Stimulated activated CD4-positive, alpha-beta T cell treated with anti-CD3 and anti-CD28 coated beads, Interleukin-4, amount 100 ng/mL, for 4 hours (primary cell): ENCODE measurements at regions not wholly inside any gene's neighbourhood (a gene's known extent, or its start where the extent isn't known, plus 50 kb on each side); places are given as distances from the start of the nearest gene placed in this dataset.

Experiments
- DNase-seq, 2 experiments: peaks; one replicate each; pipeline ENCODE4 v3.0.0-alpha.2; 2020

DNA sequence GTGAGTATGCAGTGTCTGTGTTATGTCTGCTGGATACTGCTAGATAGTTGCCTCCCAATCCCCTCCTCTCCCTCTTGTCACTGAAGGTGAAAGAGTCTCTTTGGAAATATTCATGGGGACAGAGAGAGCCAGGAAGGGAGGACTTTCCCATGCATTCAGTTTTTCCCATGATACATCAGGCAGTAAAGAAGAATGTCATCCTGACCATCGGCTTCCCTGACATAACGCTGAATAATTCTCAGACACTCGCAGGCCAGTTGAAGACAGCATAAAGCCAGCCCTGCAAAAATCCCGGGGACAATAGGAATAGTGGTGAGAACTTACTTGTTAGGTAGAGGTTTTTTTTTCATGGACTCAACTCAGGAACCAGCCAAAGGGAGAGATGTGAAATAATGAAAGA lies 58.1 kb downstream of the KLF4 start:
- no peak for DNase-seq

DNA sequence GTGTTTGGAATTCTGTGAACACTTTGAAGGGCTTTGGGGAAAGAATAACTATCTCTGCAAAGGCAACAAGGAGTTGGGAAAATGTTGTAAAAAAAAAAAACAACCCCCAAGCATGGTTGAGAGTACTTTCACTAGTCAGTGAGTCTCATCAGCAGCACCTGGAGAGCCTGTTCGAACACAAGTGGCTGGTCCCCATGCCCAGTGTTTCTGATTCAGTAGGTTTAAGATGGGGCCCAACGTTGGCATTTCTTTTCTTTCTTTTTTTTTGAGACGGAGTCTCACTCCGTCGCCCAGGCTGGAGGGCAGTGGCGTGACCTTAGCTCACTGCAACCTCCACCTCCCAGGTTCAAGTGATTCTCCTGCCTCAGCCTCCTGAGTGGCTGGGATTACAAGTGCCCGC lies 59.5 kb downstream of the KLF4 start:
- DNase-seq: no peak

GRCh38 chr9:107426126-107426525 lies 63.4 kb downstream of the KLF4 start:
- no peak for DNase-seq

DNA sequence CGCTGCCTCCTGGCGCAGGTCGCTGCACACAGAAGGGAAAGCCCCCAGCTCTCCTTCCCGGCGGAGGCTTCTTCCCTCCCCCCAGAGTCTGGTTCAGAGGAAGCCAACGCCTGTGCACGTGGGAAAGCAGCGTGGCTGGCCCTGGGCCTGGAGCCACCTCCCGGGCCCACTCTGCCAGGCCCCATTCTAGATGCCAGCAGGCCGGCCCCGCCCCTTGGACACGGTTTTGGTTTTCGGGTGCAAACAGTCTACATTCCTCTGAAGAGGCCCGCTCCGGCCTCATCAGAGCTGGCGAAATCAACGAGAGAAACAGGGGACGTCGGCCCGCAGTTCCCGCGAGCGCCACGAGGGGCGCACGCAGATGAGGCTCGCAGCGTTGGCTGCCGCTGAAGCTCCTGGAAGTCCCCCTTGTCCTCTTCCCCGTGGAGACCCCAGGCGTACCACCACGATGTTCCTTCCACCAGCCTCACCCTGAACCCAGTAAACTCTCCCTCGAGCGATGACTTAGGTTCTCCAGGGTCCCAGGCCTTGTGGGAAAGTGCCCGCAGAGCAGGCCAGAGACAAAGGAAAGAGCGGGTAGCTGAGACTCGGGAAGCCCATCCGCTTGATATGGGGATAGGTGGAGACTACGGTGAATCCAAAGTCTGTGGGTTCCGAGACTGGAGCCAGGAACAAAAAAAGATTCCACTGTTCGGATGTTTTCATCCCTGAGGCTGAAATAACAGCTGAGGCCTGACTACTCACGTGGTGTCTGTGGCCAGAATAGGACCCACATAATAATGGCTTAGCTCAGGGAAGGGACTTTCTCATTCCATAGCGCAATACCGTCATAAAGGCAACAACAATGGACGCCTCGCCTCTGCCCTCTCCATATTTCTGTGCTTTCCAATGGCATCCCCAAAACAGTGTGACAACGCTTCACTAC lies 64.2 kb downstream of the KLF4 start:
- DNase-seq: peak; percentile 8 to 55

DNA sequence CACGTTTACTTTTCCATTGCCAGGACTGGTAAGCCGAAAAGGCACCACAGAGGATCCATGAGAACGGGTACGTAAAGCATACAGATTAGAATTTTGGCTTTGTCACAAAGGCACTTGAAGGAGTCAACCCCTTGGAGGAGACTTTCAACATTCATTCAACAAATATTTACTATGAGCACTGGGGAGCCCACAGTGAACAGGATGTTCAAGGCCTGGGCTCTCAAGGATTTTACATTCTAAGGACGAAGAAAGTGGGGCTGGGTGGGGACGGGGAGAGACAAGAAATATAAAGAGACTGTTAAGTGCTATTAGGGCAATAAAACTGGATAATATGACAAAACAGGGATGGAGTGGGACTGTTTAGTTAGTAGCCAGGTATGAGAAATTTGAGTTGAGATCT lies 66.0 kb downstream of the KLF4 start:
- no peak for DNase-seq

- peak in 1 of 2 experiments; percentile 5 for DNase-seq
Measured at GRCh38 chr9:107422189-107423185, 67.1 kb downstream of the KLF4 start.

- DNase-seq: no peak
Measured at GRCh38 chr9:107410420-107410819, 79.1 kb downstream of the KLF4 start.

- DNase-seq: no peak
Measured at GRCh38 chr9:107409581-107410389, 79.8 kb downstream of the KLF4 start.

DNA sequence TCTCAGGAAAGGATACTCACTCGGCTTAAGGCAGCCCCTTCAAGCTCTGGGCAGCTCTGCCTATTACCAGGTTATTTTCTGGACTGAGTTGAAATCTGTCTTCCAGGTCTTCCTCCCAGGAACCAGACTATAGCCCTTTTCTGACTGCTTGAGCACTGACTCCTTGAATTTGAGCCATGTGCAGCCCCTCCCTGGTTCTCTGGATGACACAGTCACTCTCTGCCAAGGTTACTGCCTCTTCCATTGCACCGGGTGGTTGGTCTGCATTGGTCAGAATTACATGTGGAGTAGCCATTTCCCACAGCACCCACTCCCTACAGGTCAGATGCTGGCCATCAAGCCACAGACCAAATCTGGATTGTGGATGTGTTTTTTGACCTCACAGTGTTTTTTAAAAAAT lies 81.9 kb downstream of the KLF4 start:
- no peak for DNase-seq

DNA sequence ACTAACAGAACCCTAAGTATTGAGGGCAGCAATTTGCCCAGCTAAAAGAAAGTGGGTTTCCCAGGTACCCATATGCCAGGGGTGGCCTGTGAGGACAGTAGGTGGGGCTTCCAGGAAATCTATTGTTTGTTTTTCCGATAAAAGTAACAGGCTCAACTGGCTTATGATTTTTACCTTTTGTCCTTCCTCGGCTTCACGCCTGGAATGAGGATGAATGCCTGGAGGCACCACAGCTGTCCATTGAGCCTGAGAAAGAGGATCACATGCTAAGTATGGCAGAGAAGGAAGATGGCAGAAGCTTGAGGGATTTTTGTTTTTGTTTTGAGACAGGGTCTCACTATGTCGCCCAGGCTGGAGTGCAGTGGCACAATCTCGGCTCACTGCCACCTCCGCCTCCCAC lies 84.1 kb downstream of the KLF4 start:
- DNase-seq: no peak

DNA sequence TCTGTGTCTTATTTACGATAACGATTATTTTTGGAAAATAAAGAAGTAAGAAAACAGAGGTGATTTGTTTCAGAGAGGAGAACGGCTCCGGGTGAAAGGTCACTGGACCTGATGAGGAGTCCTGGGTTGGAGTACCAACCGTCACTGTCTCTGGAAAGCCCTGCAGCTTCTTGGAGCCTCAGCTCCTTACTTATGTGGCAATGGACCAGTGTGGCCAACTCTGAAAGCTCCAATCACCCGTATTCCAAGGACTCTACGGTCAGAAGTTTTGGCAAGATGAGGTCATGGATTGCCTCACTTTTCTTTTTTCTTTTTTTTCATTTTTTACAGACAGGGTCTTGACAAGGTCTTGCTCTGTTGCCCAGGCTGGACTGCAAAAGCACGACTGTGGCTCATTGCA lies 84.8 kb downstream of the KLF4 start:
- no peak for DNase-seq

- DNase-seq: no peak
Measured at GRCh38 chr9:107404161-107404560, 85.4 kb downstream of the KLF4 start.

DNA sequence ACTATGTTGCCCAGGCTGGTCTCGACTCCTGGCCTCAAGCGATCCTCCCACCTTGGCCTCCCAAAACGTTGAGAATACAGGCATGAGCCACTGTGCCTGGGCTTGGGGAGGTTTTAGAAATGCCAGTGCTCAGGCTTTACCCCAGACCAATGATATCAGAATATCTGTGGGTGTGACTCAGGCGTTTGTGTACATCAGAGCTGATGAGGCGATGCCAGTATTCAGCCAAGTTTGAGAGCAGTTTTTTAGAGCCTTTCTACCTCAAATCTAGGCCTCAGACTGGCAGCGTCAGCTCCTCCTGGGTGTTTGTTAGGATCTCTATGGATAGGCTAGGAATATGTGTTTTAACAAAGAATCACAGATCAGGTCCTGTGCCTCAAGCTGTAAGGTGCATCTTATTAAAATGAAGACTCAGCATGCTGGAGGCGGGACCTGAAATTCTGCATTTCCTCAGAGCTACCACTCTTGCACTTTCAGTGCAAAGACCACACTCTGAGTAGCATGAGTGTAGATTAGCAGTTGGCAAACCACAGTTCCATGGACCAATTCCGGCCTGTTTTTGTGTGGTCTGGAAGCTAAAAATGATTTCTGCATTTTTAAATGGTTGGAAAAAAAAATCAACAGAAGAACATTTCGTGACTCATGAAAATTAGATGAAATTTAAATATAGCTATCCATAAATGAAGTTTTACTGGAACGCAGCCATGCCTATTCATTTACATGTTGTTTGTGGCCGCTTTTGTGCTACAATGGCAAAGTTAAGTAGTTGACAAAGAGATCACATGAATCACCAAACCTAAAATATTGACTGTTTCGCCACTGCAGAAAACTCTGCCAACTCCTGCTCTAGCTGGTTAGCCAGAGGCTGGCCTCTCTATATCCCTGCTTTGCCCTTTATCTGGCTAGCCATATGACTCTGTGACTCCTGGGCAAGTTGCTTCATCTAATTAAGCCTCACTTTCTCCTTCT lies 92.2 kb downstream of the KLF4 start:
- DNase-seq: no peak

DNA sequence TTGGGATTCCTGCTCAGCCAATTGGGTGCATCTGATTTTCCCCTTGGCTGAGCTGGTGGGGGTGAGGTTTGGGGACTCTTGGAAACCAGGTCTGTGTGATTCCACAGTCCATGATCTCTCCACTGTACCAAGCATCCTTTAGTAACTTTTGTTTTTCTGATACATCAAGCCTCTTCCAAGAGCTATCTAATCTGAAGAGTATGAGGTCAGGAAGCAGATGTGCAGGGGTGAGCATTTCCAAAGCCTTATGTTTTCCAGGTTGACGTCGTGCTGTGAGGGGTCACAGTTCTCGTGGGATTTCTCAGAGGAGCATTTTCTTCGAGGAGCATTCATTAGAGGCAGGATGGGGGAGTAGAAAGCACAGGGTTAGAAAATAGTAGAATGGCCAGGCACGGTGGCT lies 95.3 kb downstream of the KLF4 start:
- no peak for DNase-seq

DNA sequence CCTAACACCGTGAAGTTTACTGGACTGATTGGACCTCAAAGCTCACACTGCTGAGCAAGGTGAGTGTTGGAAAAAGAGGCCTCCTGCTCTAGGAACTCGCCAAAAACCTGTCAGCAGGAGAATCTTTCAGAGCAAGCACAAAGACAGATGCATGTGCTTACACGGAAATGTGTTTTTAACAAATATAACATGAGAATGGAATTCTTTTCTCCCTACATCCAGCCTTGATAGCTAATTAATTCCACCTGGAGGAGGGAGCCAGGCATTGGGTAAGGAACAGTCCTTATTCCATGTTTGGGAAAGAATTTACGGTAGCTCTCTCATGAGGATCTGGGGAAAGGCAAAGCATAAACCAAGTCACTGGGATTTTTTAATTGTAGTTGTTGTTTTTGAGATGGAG lies 98.8 kb downstream of the KLF4 start:
- DNase-seq: no peak

DNA sequence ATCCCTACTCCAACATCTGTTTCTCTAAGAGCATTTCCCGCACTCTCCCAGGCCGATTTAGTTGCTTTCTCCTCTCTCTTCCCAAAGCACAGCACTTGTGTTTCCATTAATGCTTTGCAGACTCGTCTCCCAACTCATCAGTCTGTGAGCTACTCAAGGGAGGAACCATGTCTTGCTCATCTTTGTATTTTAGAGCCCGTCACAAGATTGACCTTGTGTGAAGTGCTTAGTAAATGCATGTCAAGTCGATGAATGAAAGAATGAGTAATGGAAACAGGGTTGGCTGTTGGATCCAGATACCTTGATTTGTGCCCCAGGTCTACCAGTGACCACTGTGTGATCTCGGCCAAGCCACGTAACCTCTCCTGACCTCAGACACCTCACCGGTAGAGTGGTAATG lies 99.3 kb downstream of the KLF4 start:
- no peak for DNase-seq

DNA sequence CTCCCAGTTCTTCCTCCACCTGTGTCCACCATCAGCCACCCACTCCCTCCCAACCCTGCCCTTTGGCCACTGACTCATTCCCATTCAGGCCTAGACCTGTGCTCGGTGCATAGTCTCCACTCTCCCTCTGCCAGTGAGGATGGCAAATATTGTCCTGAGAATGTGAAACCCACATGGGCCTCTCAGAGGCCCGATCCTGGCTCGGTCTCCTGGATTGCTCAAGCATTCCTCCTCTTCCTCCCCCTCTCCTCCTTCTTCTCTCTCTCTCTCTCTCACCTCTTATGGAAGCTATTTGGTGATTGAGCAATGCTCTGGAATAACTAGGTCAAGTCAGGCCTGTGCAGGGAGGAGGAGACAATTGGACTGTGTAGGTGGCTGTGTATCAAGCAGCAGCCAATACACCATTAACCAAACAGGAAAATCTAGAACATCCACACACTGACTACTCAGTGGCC lies 99.9 kb downstream of the KLF4 start:
- DNase-seq: no peak

DNA sequence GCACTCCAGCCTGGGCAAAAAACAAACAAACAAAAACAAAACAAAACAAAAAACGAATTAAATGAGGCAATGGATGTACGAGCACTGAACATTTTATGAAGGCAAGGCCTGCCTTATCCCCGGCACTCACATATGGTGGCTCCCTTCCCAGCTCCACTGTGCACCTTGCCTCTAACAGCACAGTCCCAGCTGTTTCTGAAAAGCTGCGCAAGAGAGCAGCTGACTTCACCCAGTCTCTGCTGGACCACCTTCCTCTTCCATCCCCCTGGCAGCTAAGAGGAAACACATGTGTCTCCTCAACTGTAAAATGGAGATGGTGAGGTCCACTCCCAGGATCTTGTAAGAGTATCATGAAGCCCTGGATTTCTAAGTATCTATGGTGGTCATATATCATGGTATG lies 100.7 kb downstream of the KLF4 start:
- DNase-seq: no peak

DNA sequence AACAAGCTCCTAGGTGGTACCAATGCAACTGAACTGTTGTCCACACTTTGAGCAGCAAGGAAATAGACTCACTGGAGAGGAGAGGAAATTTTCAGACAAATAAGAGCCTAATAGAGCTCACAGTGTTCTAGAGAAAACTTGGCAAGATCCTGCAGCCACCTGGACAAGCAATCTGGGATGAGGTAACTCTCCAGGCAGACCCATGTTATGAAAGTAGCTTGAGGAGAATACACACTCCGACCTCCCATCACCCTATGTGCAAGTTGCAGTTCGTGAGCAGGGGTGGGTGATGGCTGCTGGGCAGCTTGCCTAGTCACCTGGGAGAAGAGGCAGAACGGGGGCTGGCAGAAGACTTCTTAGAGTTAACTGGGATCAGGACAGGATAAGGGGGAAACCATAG lies 102.2 kb downstream of the KLF4 start:
- no peak for DNase-seq

- DNase-seq: no peak
Measured at GRCh38 chr9:107386396-107386795, 103.2 kb downstream of the KLF4 start.
